22Rv1 (cell line): ENCODE measurements at regions not wholly inside any gene's neighbourhood (a gene's known extent, or its start where the extent isn't known, plus 50 kb on each side); places are given as distances from the start of the nearest gene placed in this dataset.

ENCODE experiments used
- CTCF ChIP-seq: fragments of 450-650 bp; IDR thresholded peaks from 2 replicates; pipeline ENCODE4 v1.5.1; 2017; ENCODE audit warnings: mild to moderate bottlenecking
- ZFX ChIP-seq: fragments of 450-650 bp; IDR thresholded peaks from 2 replicates; pipeline ENCODE4 v1.6.1; 2017; ENCODE audit warnings: antibody characterized with exemption, borderline replicate concordance

DNA sequence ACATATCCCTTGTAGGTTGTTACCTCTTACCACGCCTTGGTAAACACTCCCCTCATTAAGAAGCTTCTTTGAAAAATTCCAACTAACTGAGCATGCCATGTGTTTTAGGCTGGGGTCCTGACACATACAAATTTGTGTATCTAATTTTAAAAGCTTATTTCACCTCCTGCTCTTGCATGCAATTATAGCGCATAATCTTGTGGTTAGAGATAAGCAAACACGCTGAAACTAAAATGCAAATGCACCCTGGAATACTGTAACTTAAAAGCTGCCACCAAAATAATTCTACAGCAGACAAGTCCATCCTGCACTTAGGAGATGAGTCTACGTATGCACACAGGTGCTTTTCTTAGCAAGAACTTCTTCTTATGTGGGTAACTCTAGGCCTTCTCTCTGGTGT is 990.2 kb downstream of the TSN start:
- TF ChIP-seq CTCF: no peak
- no peak for TF ChIP-seq ZFX
